Neural crest cell (in vitro differentiated cells): ENCODE measurements at regions not wholly inside any gene's neighbourhood (a gene's known extent, or its start where the extent isn't known, plus 50 kb on each side); places are given as distances from the start of the nearest gene placed in this dataset.

Experiments
- DNase-seq: peaks from one replicate; pipeline ENCODE4 v3.0.0; 2021; ENCODE audit warnings: low read depth, mixed read lengths, low spot score
- H3K27ac Mint-ChIP-seq: one replicate; pipeline ENCODE4 v1.8.0; 2021; ENCODE audit warnings: mild to moderate bottlenecking, mixed read lengths; ENCODE audit not compliant: unreplicated experiment
- H3K27me3 Mint-ChIP-seq: 2 replicates; pipeline ENCODE4 v1.8.0; 2021; ENCODE audit warnings: low read depth, mild to moderate bottlenecking, mixed read lengths
- H3K36me3 Mint-ChIP-seq: 2 replicates; pipeline ENCODE4 v1.8.0; 2021; ENCODE audit warnings: low read depth, mild to moderate bottlenecking, mixed read lengths
- H3K4me1 Mint-ChIP-seq: 2 replicates; pipeline ENCODE4 v1.8.0; 2021; ENCODE audit warnings: mixed read lengths
- H3K4me3 Mint-ChIP-seq: one replicate; pipeline ENCODE4 v1.8.0; 2021; ENCODE audit warnings: mild to moderate bottlenecking, mixed read lengths
- H3K9me3 Mint-ChIP-seq: 2 replicates; pipeline ENCODE4 v1.8.0; 2021; ENCODE audit warnings: mixed read lengths
- TF ChIP-seq, protein P1 (sequence below): fragments of 200-600 bp; sonication (generic); conservative IDR thresholded peaks from 2 replicates; pipeline ENCODE4 v1.5.0; 2021; ENCODE audit warnings: antibody characterized with exemption, mild to moderate bottlenecking

- H3K4me1 Mint-ChIP-seq = peaks cover 25% of the 10 kb centered on the region
- TF ChIP-seq, protein P1, sequence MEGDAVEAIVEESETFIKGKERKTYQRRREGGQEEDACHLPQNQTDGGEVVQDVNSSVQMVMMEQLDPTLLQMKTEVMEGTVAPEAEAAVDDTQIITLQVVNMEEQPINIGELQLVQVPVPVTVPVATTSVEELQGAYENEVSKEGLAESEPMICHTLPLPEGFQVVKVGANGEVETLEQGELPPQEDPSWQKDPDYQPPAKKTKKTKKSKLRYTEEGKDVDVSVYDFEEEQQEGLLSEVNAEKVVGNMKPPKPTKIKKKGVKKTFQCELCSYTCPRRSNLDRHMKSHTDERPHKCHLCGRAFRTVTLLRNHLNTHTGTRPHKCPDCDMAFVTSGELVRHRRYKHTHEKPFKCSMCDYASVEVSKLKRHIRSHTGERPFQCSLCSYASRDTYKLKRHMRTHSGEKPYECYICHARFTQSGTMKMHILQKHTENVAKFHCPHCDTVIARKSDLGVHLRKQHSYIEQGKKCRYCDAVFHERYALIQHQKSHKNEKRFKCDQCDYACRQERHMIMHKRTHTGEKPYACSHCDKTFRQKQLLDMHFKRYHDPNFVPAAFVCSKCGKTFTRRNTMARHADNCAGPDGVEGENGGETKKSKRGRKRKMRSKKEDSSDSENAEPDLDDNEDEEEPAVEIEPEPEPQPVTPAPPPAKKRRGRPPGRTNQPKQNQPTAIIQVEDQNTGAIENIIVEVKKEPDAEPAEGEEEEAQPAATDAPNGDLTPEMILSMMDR = no peak
- no peak overlapping the region for H3K4me3 Mint-ChIP-seq
- H3K36me3 Mint-ChIP-seq = no peaks in the 10 kb centered on the region
- H3K27me3 Mint-ChIP-seq = no peaks in the 10 kb centered on the region
- H3K9me3 Mint-ChIP-seq = no peaks in the 10 kb centered on the region
- DNase-seq = no peak
- H3K27ac Mint-ChIP-seq = no peak overlapping the region
Observed at GRCh38 chr17:72407336-72407909, 286.6 kb downstream of the SOX9 start.

- H3K4me1 Mint-ChIP-seq = peaks cover 25% of the 10 kb centered on the region
Observed at GRCh38 chr17:72407931-72408330, 287.1 kb downstream of the SOX9 start.

DNA sequence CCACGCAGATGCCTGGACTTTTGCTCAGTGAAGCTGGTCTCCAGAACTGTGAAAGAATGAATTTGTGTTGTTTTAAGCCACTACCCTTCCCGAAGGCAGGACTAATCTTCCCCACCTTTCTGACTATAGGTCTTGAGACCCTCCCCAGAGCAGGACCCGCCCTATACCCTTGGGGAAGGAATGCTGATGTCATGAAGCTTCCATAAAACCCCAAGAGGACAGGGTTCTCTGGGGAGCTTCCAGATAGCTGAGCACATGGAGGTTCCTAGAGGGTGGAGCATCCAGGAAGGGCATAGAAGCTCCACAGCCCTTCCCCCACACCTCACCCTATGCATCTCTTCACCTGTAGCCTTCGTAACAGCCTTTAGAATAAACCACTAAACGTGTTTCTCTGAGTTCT, 287.8 kb downstream of the SOX9 start:
- Mint-ChIP-seq H3K4me3 (no peak overlapping the region), H3K27me3 (no peaks in the 10 kb centered on the region), H3K36me3 (no peaks in the 10 kb centered on the region), H3K27ac (no peak overlapping the region), H3K4me1 (peaks cover 23% of the 10 kb centered on the region), H3K9me3 (peaks cover 3% of the 10 kb centered on the region)
- DNase-seq = no peak
- TF ChIP-seq, protein P1 = no peak

More at GRCh38 chr17:72407931-72408330, 287.1 kb downstream of the SOX9 start:
- Mint-ChIP-seq H3K27me3 (no peaks in the 10 kb centered on the region), H3K4me3 (no peak overlapping the region), H3K27ac (no peak overlapping the region), H3K9me3 (peaks cover 3% of the 10 kb centered on the region), H3K36me3 (no peaks in the 10 kb centered on the region)
- TF ChIP-seq, protein P1 = no peak
- DNase-seq = no peak

- Mint-ChIP-seq H3K4me3 (no peak overlapping the region), H3K36me3 (no peaks in the 10 kb centered on the region), H3K27ac (no peak overlapping the region), H3K4me1 (peaks cover 18% of the 10 kb centered on the region), H3K9me3 (peaks cover 3% of the 10 kb centered on the region), H3K27me3 (no peaks in the 10 kb centered on the region)
- no peak for DNase-seq
- TF ChIP-seq, protein P1 = no peak
Observed at GRCh38 chr17:72409405-72410002, 288.7 kb downstream of the SOX9 start.

DNA sequence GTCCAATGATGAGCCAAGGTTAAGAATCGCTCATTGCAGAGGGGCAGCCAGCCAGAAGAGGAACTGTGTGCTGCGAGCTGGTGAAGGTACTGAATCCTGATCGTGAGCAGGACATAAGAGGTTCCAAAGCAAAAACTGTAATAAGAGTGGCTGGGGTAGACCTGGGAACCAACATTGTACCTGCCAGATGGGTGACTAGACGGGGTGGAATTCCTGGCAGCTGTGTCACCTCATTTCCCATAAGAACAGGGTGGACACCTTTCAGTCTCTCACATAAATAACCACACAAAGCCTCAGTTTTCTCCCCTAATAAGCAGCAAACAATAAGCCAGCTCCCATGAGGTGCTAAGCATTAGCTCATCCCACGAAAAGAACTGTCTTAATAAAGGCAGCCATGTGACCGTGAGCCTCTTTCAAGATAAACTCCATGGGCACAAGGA, 290.3 kb downstream of the SOX9 start:
- no peak overlapping the region for H3K27ac Mint-ChIP-seq
- TF ChIP-seq, protein P1 = no peak
- H3K27me3 Mint-ChIP-seq = no peaks in the 10 kb centered on the region
- DNase-seq = no peak
- peaks cover 3% of the 10 kb centered on the region for H3K9me3 Mint-ChIP-seq
- H3K36me3 Mint-ChIP-seq = no peaks in the 10 kb centered on the region
- H3K4me1 Mint-ChIP-seq = peaks cover 28% of the 10 kb centered on the region
- no peak overlapping the region for H3K4me3 Mint-ChIP-seq
